ENCODE measurements at regions not wholly inside any gene's neighbourhood (a gene's known extent, or its start where the extent isn't known, plus 50 kb on each side); places are given as distances from the start of the nearest gene placed in this dataset.

- BruUV-seq (replicated peaks): no TSS peak
- no peak for DNase-seq (ENCODE audit: low spot score)
- Histone ChIP-seq H2AFZ (ENCODE audit: low read length) (no peak overlapping the region), H3K27me3 (ENCODE audit: control insufficient read depth in 1 of 2, insufficient read depth in 2 of 2, low read length in 2 of 2) (no peaks in the 10 kb centered on the region), H3K4me2 (ENCODE audit: low read depth, low read length) (no peak overlapping the region), H3K9ac (ENCODE audit: insufficient read depth, low read depth, low read length) (no peak overlapping the region), H3K4me1 (ENCODE audit: insufficient read depth, low read length) (no peaks in the 10 kb centered on the region), H3K79me2 (ENCODE audit: insufficient read depth, low read length) (no peaks in the 10 kb centered on the region), H3K27ac (ENCODE audit: extremely low read length, insufficient read depth, low read length) (no peak overlapping the region), H3K9me3 (ENCODE audit: low read length) (no peaks in the 10 kb centered on the region), H4K20me1 (ENCODE audit: insufficient read depth, low read length) (no peaks in the 10 kb centered on the region), H3K36me3 (replicated peaks in 1 of 2; ENCODE audit: control insufficient read depth in 1 of 2, insufficient read depth in 2 of 2, low read length in 2 of 2) (no peaks in the 10 kb centered on the region), H3K4me3 (replicated peaks in 1 of 3; ENCODE audit: insufficient read depth in 1 of 3, low read depth in 2 of 3, low read length in 3 of 3) (no peak overlapping the region)
- FAIRE-seq: no peak
- ATAC-seq: no peak
- intact Hi-C loops (cut with micrococcal nuclease; ENCODE audit: unreplicated experiment) (no loop called here), in situ Hi-C loops (cut with HindIII; ENCODE audit: extremely low pct_ligation_motif_present, low pct_unique_long_range_greater_than_20kb) (no loop called here)
- POLR2A ChIA-PET: no interaction called here
- CTCF ChIA-PET (ENCODE audit: low intra/inter-chr PET ratio, low total read pairs): no interaction called here
- 8% methylated on average over 2 of the region's 3 CpGs for WGBS (ENCODE audit: low lambda C conversion rate)
- no peak for TF ChIP-seq ZNF747 (CRISPR knock-in tag; IDR thresholded peaks at IDR 0.05; ENCODE audit: borderline replicate concordance)
- 0 out of 4 replicates have a peak, but pooled peaks of 1 of the 2 experiments have one; percentile 14 for TF ChIP-seq MAFK (conservative IDR thresholded peaks at IDR 0.05 in 1 of 2, IDR thresholded peaks at IDR 0.05 in 1 of 2; ENCODE audit: low read length in 2 of 2)
- TF ChIP-seq, protein P1, sequence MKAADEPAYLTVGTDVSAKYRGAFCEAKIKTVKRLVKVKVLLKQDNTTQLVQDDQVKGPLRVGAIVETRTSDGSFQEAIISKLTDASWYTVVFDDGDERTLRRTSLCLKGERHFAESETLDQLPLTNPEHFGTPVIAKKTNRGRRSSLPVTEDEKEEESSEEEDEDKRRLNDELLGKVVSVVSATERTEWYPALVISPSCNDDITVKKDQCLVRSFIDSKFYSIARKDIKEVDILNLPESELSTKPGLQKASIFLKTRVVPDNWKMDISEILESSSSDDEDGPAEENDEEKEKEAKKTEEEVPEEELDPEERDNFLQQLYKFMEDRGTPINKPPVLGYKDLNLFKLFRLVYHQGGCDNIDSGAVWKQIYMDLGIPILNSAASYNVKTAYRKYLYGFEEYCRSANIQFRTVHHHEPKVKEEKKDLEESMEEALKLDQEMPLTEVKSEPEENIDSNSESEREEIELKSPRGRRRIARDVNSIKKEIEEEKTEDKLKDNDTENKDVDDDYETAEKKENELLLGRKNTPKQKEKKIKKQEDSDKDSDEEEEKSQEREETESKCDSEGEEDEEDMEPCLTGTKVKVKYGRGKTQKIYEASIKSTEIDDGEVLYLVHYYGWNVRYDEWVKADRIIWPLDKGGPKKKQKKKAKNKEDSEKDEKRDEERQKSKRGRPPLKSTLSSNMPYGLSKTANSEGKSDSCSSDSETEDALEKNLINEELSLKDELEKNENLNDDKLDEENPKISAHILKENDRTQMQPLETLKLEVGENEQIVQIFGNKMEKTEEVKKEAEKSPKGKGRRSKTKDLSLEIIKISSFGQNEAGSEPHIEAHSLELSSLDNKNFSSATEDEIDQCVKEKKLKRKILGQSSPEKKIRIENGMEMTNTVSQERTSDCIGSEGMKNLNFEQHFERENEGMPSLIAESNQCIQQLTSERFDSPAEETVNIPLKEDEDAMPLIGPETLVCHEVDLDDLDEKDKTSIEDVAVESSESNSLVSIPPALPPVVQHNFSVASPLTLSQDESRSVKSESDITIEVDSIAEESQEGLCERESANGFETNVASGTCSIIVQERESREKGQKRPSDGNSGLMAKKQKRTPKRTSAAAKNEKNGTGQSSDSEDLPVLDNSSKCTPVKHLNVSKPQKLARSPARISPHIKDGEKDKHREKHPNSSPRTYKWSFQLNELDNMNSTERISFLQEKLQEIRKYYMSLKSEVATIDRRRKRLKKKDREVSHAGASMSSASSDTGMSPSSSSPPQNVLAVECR (CRISPR knock-in tag; IDR thresholded peaks at IDR 0.05; ENCODE audit: borderline replicate concordance): no peak
Observed at GRCh38 chrX:65925592-65925991, 114.3 kb downstream of the VSIG4 start.

GRCh38 chrX:65925005-65925404, 114.9 kb downstream of the VSIG4 start:
- CTCF ChIA-PET (ENCODE audit: low intra/inter-chr PET ratio, low total read pairs): no interaction called here
- intact Hi-C loops (cut with micrococcal nuclease; ENCODE audit: unreplicated experiment) (no loop called here), in situ Hi-C loops (cut with HindIII; ENCODE audit: extremely low pct_ligation_motif_present, low pct_unique_long_range_greater_than_20kb) (no loop called here)
- no peak for ATAC-seq
- Histone ChIP-seq H3K4me1 (ENCODE audit: insufficient read depth, low read length) (no peaks in the 10 kb centered on the region), H2AFZ (ENCODE audit: low read length) (no peak overlapping the region), H4K20me1 (ENCODE audit: insufficient read depth, low read length) (no peaks in the 10 kb centered on the region), H3K4me3 (replicated peaks in 1 of 3; ENCODE audit: insufficient read depth in 1 of 3, low read depth in 2 of 3, low read length in 3 of 3) (no peak overlapping the region), H3K27me3 (ENCODE audit: control insufficient read depth in 1 of 2, insufficient read depth in 2 of 2, low read length in 2 of 2) (no peaks in the 10 kb centered on the region), H3K36me3 (replicated peaks in 1 of 2; ENCODE audit: control insufficient read depth in 1 of 2, insufficient read depth in 2 of 2, low read length in 2 of 2) (no peaks in the 10 kb centered on the region), H3K4me2 (ENCODE audit: low read depth, low read length) (no peak overlapping the region), H3K9ac (ENCODE audit: insufficient read depth, low read depth, low read length) (no peak overlapping the region), H3K79me2 (ENCODE audit: insufficient read depth, low read length) (no peaks in the 10 kb centered on the region), H3K27ac (ENCODE audit: extremely low read length, insufficient read depth, low read length) (no peak overlapping the region), H3K9me3 (ENCODE audit: low read length) (no peaks in the 10 kb centered on the region)
- BruUV-seq (replicated peaks): no TSS peak
- no peak for FAIRE-seq
- WGBS (ENCODE audit: low lambda C conversion rate): 0% methylated on average over 1 of the region's 3 CpGs
- POLR2A ChIA-PET: no interaction called here
- no peak for DNase-seq (ENCODE audit: low spot score)
- no peak for TF ChIP-seq ZBTB26 (CRISPR knock-in tag; IDR thresholded peaks at IDR 0.05; ENCODE audit: borderline replicate concordance)
- TF ChIP-seq ZNF790 (CRISPR knock-in tag; IDR thresholded peaks at IDR 0.05; ENCODE audit: borderline replicate concordance): no peak
- no peak for TF ChIP-seq ZZZ3 (CRISPR knock-in tag; IDR thresholded peaks at IDR 0.05; ENCODE audit: borderline replicate concordance)
- TF ChIP-seq MYC (CRISPR knock-in tag; IDR thresholded peaks at IDR 0.05; ENCODE audit: borderline replicate concordance): no peak
- TF ChIP-seq RXRA (CRISPR knock-in tag; IDR thresholded peaks at IDR 0.05): no peak
- TF ChIP-seq ZNF230 (CRISPR knock-in tag; IDR thresholded peaks at IDR 0.05): no peak
- no peak for TF ChIP-seq ZNF879 (CRISPR knock-in tag; IDR thresholded peaks at IDR 0.05)
- no peak for TF ChIP-seq ZNF430 (CRISPR knock-in tag; IDR thresholded peaks at IDR 0.05)
- TF ChIP-seq, protein P2, sequence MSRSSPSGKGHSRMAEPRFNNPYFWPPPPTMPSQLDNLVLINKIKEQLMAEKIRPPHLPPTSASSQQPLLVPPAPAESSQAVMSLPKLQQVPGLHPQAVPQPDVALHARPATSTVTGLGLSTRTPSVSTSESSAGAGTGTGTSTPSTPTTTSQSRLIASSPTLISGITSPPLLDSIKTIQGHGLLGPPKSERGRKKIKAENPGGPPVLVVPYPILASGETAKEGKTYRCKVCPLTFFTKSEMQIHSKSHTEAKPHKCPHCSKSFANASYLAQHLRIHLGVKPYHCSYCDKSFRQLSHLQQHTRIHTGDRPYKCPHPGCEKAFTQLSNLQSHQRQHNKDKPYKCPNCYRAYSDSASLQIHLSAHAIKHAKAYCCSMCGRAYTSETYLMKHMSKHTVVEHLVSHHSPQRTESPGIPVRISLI (CRISPR knock-in tag; IDR thresholded peaks at IDR 0.05; ENCODE audit: borderline replicate concordance): no peak
- TF ChIP-seq NCOR1 (IDR thresholded peaks at IDR 0.05; ENCODE audit: borderline replicate concordance, low read length): no peak

All from HepG2 (cell line).